ENCODE measurements at regions not wholly inside any gene's neighbourhood (a gene's known extent, or its start where the extent isn't known, plus 50 kb on each side); places are given as distances from the start of the nearest gene placed in this dataset.

- ChIA-PET POLR2A (interaction anchor here (0.7 to 1.0 kb wide), 2 partner anchors 10 to 304 kb away, joined by 3 read pairs; no protein-coding TSS in a partner anchor), CTCF (interaction anchor here (2.3 kb wide), 1 partner anchor 9 kb away, joined by 7 read pairs; no protein-coding TSS in a partner anchor)
- ATAC-seq (peak; percentile 89), DNase-seq (peak; percentile 35)
- intact Hi-C loops (cut with micrococcal nuclease) = no loop called here
- H3K4me1 Mint-ChIP-seq (ENCODE audit: low read depth) = peaks cover 12% of the 10 kb centered on the region
- peak overlapping the region; percentile 38 for H3K27ac Mint-ChIP-seq
- H3K27me3 Mint-ChIP-seq = peaks cover 27% of the 10 kb centered on the region
- H3K4me3 Mint-ChIP-seq = no peak overlapping the region
- no peaks in the 10 kb centered on the region for H3K36me3 Mint-ChIP-seq (ENCODE audit: low read depth)
- no peak for TF ChIP-seq CTCF (IDR thresholded peaks at IDR 0.05)
- H3K9me3 Mint-ChIP-seq = no peaks in the 10 kb centered on the region
Observed at GRCh38 chr13:100875392-100876043, 200.9 kb upstream of the TMTC4 start.

DNA sequence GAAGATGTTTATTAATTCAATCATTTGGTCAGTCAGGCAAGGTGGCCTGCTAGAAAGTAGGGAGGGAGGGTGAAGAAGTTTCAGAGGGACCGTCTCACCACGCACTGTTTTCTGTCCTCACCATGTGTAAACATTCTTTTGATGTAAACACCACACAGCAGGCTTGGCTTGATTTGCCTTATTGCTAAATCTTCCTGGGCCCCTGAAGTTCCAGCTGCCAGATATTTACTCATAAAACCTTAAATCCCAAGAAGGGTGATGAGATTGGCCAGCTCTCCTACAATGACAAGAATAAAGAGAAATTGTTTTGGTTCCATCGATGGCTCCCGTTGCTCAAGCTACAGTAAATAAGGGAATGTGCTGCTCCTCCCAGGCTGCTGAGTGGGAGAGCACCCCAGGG is 198.2 kb upstream of the TMTC4 start:
- CTCF ChIA-PET = no interaction called here
- ATAC-seq (no peak), DNase-seq (no peak)
- H3K9me3 Mint-ChIP-seq = no peaks in the 10 kb centered on the region
- no peak overlapping the region for H3K27ac Mint-ChIP-seq
- TF ChIP-seq CTCF (IDR thresholded peaks at IDR 0.05) = no peak
- peaks cover 21% of the 10 kb centered on the region for H3K27me3 Mint-ChIP-seq
- POLR2A ChIA-PET = interaction anchor here (0.6 kb wide), 1 partner anchor 60 kb away, joined by 3 read pairs; no protein-coding TSS in a partner anchor
- H3K36me3 Mint-ChIP-seq (ENCODE audit: low read depth) = no peaks in the 10 kb centered on the region
- intact Hi-C loops (cut with micrococcal nuclease) = no loop called here
- H3K4me1 Mint-ChIP-seq (ENCODE audit: low read depth) = peaks cover 12% of the 10 kb centered on the region
- no peak overlapping the region for H3K4me3 Mint-ChIP-seq

GRCh38 chr13:100870898-100871297 is 196.3 kb upstream of the TMTC4 start:
- CTCF ChIA-PET = interaction anchor here (1.6 kb wide), 1 partner anchor 298 kb away, joined by 3 read pairs; no protein-coding TSS in a partner anchor

DNA sequence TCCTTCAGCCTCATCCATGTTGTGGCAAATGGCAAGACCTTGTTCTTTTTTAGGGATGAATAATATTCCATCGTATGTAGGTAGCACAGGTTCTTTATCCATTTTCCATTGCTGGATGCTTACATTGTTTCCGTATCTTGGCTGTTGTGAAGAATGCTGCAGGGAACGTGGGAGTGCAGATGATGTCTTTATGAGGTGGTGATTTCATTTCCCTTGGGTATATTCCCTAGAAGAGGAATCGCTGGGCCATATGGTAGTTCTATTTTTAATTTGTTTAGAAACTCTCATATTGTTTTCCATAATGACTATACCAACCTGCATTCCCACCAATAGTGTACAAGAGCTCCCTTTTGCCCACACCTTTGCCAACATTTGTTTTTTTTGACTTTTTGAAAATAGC is 186.3 kb upstream of the TMTC4 start:
- peaks cover 1% of the 10 kb centered on the region for H3K27me3 Mint-ChIP-seq
- H3K4me1 Mint-ChIP-seq (ENCODE audit: low read depth) = no peaks in the 10 kb centered on the region
- ChIA-PET CTCF (no interaction called here), POLR2A (no interaction called here)
- ATAC-seq = no peak
- H3K9me3 Mint-ChIP-seq = no peaks in the 10 kb centered on the region
- H3K4me3 Mint-ChIP-seq = no peak overlapping the region
- no peak for DNase-seq
- intact Hi-C loops (cut with micrococcal nuclease) = no loop called here
- no peak overlapping the region for H3K27ac Mint-ChIP-seq
- no peaks in the 10 kb centered on the region for H3K36me3 Mint-ChIP-seq (ENCODE audit: low read depth)
- no peak for TF ChIP-seq CTCF (IDR thresholded peaks at IDR 0.05)

More at GRCh38 chr13:100870898-100871297, 196.3 kb upstream of the TMTC4 start:
- H3K27me3 Mint-ChIP-seq = peaks cover 20% of the 10 kb centered on the region
- H3K27ac Mint-ChIP-seq = no peak overlapping the region
- H3K4me1 Mint-ChIP-seq (ENCODE audit: low read depth) = peaks cover 8% of the 10 kb centered on the region
- no peaks in the 10 kb centered on the region for H3K36me3 Mint-ChIP-seq (ENCODE audit: low read depth)
- no peak overlapping the region for H3K4me3 Mint-ChIP-seq
- POLR2A ChIA-PET = no interaction called here
- H3K9me3 Mint-ChIP-seq = peaks cover 12% of the 10 kb centered on the region
- no peak for DNase-seq
- ATAC-seq = no peak
- intact Hi-C loops (cut with micrococcal nuclease) = no loop called here
- no peak for TF ChIP-seq CTCF (IDR thresholded peaks at IDR 0.05)

DNA sequence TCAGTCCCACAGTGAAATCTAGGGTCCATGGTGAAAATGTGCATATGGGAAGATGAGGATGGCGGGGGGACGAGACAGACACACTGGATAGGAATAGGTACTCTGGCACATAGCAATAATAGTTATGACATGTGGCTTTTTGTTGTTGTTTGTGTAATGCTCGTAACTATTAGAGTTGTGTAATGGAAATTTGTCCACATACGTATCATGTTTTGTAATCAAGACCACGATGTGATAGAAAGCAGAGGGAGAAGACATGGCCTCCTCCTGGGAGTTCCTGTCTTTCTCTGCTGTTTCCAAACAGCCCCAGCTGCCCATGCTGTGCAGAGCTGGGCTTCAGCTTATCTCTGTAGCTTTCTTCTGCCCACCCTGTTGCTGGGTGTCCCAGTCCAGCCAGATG is 185.3 kb upstream of the TMTC4 start:
- Mint-ChIP-seq H3K27me3 (no peaks in the 10 kb centered on the region), H3K27ac (no peak overlapping the region), H3K4me3 (no peak overlapping the region), H3K4me1 (ENCODE audit: low read depth) (no peaks in the 10 kb centered on the region), H3K36me3 (ENCODE audit: low read depth) (no peaks in the 10 kb centered on the region), H3K9me3 (no peaks in the 10 kb centered on the region)
- TF ChIP-seq CTCF (IDR thresholded peaks at IDR 0.05) = no peak
- ChIA-PET POLR2A (no interaction called here), CTCF (no interaction called here)
- intact Hi-C loops (cut with micrococcal nuclease) = no loop called here
- ATAC-seq (no peak), DNase-seq (no peak)

Data from activated CD8-positive, alpha-beta T cell treated with anti-CD3 and anti-CD28 coated beads for 36 hours (primary cell).